Kidney epithelial cell (primary cell): ENCODE measurements at regions not wholly inside any gene's neighbourhood (a gene's known extent, or its start where the extent isn't known, plus 50 kb on each side); places are given as distances from the start of the nearest gene placed in this dataset.

ENCODE experiments used
- DNase-seq: peaks from one replicate; pipeline ENCODE4 v3.0.0-alpha.2; 2010; ENCODE audit warnings: low read depth
- H3K27me3 ChIP-seq: 2 replicates; pipeline ENCODE4 v1.6.0; 2011; ENCODE audit warnings: low read length; ENCODE audit not compliant: control insufficient read depth, insufficient read depth
- H3K36me3 ChIP-seq: 2 replicates; pipeline ENCODE4 v1.5.1; 2011; ENCODE audit warnings: low read length; ENCODE audit not compliant: control insufficient read depth, insufficient read depth
- H3K4me3 ChIP-seq: 2 replicates; pipeline ENCODE4 v1.5.1; 2011; ENCODE audit warnings: low read depth, mild to moderate bottlenecking, control low read depth, low read length
- CTCF ChIP-seq: IDR thresholded peaks from 2 replicates; pipeline ENCODE4 v1.5.1; 2011; ENCODE audit warnings: mild to moderate bottlenecking, moderate library complexity, low read length, control low read depth, inconsistent platforms; ENCODE audit not compliant: insufficient read depth, poor library complexity, severe bottlenecking

- no peak for DNase-seq
- Histone ChIP-seq H3K36me3 (no peaks in the 10 kb centered on the region), H3K27me3 (no peaks in the 10 kb centered on the region), H3K4me3 (no peak overlapping the region)
- TF ChIP-seq CTCF: no peak
Measured at GRCh38 chr3:36165509-36166290, 214.6 kb upstream of the STAC start.

DNA sequence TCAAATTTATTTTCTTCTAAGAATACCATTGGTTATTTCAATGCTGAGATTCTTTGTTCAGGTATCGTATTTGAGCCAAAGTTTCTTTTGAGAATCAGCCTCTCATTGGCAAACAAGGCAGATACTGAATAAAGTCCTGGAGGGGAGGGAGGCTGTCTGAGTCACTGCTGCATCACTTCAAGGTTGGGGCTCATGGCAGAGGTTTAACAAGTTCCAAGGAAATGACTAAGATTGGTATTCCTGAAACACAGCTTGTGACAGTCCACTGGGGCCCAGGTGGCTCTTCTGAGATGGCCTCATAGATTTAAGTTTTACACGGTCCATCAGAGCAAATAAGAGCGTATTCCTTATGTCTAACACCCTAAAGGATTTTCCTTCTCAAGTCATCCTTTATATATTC lies 213.8 kb upstream of the STAC start:
- Histone ChIP-seq H3K36me3 (no peaks in the 10 kb centered on the region), H3K27me3 (no peaks in the 10 kb centered on the region), H3K4me3 (no peak overlapping the region)
- peak; percentile 85 for DNase-seq
- TF ChIP-seq CTCF: no peak

DNA sequence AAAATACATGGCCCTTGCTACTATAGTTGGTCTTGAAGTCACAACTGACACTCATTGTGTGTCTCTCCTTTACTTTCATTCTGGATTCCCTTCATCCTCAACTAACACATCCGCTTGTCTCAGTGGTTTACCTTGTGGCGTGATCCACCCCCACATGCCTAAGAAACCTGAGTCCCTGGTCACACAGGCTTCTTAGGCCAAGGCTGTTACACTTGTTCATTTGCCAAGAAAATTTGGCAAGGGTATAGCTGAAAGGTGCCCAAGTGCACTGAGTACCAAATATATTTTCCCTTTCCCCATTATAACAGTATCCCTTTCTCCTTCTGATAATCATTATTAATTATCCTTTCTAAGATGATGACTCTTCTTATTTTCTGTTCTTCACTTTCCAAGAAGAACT lies 207.6 kb upstream of the STAC start:
- Histone ChIP-seq H3K4me3 (no peak overlapping the region), H3K27me3 (no peaks in the 10 kb centered on the region), H3K36me3 (no peaks in the 10 kb centered on the region)
- TF ChIP-seq CTCF: no peak
- DNase-seq: no peak

DNA sequence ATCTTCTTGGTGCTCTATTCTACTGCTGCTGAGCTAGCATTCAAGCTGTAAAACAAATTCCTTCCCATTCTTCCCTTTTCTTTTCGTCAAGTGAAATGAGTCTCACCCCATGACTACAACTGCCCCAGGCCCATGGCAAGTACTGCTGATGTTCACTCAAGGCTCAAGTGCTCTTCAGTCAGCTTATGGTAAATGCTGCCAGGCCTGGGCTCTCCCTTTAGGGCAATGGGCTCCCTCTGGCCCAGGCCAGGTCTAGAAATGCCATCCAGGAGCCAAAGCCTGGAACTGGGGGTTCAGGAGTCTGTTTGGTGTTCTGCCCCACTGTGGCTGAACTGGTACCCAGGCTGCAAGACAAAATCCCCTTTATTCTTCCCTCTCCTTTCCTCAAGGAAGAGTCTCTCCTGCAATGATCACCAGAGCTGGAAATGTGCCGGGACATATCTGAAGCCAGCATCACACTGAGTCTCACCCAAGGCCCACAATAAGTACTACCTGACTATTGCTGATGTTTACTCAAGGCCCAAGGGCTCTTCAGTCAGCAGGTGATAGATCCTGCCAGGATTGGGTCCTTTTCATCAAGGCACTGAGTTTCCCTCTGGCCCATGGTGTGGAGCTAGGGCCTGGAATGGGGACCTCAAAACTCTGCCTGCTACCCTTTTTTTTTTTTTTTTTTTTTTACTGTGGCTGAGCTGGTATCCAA lies 205.0 kb upstream of the STAC start:
- no peak overlapping the region for H3K4me3 ChIP-seq

GRCh38 chr3:36175916-36176461 lies 204.3 kb upstream of the STAC start:
- H3K36me3 ChIP-seq: no peaks in the 10 kb centered on the region
- no peak for TF ChIP-seq CTCF

More for the DNA sequence above, 205.0 kb upstream of the STAC start:
- no peaks in the 10 kb centered on the region for H3K27me3 ChIP-seq
- DNase-seq: no peak
- no peaks in the 10 kb centered on the region for H3K36me3 ChIP-seq
- no peak for TF ChIP-seq CTCF

DNA sequence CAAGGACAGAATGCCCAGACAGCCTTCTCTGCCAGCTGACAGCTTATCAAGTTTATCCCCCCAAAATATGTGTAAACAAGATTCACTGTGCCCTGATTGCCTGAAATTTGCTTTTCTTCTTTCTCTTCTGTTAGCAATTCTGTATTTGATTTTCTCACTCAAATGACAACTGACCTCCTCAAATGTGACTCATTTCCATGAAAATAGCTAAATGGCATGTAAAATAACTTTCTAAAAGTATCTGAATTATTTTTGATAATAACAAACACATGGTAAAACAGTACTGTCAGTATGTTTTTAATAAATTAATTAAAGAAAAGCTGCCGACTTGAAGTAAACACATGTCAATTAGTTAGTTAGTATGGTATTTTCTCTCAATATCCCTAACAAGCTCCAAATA lies 202.3 kb upstream of the STAC start:
- no peak for TF ChIP-seq CTCF
- no peak for DNase-seq
- Histone ChIP-seq H3K27me3 (no peaks in the 10 kb centered on the region), H3K4me3 (no peak overlapping the region), H3K36me3 (no peaks in the 10 kb centered on the region)

More at GRCh38 chr3:36175916-36176461, 204.3 kb upstream of the STAC start:
- no peaks in the 10 kb centered on the region for H3K27me3 ChIP-seq
- no peak for DNase-seq
- H3K4me3 ChIP-seq: no peak overlapping the region
